ENCODE measurements at regions not wholly inside any gene's neighbourhood (a gene's known extent, or its start where the extent isn't known, plus 50 kb on each side); places are given as distances from the start of the nearest gene placed in this dataset.
"Not testable (repeated sequence)": the region's sequence is repeated elsewhere in the genome, so short reads cannot be mapped to it uniquely, and the experiment has no call there.

DNA sequence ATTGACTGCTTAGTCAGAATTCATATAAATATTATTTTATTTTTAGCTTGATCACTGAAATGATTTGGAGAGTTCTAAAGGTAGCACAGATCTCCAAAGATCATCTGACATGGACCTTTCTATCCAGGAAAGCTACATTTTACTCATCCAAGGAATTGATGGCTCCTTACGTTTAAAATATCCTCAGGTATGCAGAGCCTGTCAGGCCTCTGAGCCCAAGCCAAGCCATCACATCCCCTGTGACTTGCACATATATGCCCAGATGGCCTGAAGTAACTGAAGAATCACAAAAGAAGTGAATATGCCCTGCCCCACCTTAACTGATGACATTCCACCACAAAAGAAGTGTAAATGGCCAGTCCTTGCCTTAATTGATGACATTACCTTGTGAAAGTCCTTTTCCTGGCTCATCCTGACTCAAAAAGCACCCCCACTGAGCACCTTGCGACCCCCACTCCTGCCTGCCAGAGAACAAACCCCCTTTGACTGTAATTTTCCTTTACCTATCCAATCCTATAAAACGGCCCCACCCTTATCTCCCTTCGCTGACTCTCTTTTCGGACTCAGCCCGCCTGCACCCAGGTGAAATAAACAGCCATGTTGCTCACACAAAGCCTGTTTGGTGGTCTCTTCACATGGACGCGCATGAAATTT, 411.6 kb upstream of the RORB start:
- DNase-seq (ENCODE audit: low read depth) = not testable (repeated sequence)

GRCh38 chr9:74090921-74091320, 406.2 kb upstream of the RORB start:
- not testable (repeated sequence) for DNase-seq (ENCODE audit: low read depth)

DNA sequence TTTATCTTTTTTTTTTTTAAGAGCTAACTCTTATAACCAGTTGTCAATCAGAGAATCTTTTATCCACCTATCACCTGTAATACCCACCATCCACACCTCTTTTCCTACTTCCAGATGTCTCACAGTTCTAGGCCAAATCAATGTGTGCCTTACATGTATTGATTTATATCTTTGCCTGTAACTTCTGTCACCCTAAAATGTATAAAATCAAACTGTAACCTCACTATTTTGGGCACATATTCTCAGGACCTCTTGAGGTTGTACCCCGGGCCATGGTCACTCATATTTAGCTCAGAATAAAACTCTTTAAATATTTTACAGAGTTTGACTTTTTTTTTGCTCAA, 404.7 kb upstream of the RORB start:
- DNase-seq (ENCODE audit: low read depth) = no peak

GRCh38 chr9:74094037-74094436, 403.1 kb upstream of the RORB start:
- not testable (repeated sequence) for DNase-seq (ENCODE audit: low read depth)

DNA sequence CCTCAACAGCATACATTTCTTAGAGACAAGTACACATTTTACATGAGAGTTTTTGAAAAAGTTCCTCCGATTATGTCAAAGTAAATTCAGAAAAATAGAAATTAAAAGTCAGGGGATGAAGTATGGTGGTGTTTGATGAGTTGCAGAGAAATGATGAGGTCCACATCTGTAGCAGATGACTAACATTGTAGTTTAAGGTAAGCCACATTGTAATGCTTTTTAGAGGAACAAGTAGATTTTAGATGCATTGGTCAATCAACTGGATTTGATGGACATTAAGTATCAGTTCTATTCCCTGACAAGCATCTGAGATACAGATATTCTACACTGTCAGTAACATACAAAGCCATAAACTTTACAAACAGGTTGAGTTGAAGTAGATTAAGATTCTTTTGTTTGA, 402.4 kb upstream of the RORB start:
- DNase-seq (ENCODE audit: low read depth) = no peak

DNA sequence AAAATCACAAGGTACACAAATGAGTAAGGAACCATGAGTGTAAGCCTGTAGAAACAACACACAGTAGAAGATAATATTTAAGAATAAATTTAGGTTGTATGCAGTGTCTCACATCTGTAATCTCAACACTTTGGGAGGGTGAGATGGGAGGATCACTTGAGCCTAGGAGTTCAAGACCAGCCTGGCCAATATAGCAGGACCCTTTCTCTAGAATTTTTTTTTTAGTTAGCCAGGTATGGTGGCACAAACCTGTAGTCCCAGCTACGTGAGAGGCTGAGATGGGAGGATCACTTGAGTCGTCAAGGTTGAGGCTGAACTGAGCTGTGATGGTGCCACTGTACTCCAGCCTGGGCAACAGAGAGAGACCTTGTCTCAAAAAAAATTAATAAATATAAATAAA, 401.2 kb upstream of the RORB start:
- DNase-seq (ENCODE audit: low read depth) = no peak

GRCh38 chr9:74096420-74096819, 400.7 kb upstream of the RORB start:
- no peak for DNase-seq (ENCODE audit: low read depth)

GRCh38 chr9:74100042-74100441, 397.1 kb upstream of the RORB start:
- DNase-seq (ENCODE audit: low read depth) = no peak

GRCh38 chr9:74102148-74102547, 395.0 kb upstream of the RORB start:
- DNase-seq (ENCODE audit: low read depth) = not testable (repeated sequence)

- no peak for DNase-seq (ENCODE audit: low read depth)
These were observed 394.4 kb upstream of the RORB start for GRCh38 chr9:74102702-74103101.

DNA sequence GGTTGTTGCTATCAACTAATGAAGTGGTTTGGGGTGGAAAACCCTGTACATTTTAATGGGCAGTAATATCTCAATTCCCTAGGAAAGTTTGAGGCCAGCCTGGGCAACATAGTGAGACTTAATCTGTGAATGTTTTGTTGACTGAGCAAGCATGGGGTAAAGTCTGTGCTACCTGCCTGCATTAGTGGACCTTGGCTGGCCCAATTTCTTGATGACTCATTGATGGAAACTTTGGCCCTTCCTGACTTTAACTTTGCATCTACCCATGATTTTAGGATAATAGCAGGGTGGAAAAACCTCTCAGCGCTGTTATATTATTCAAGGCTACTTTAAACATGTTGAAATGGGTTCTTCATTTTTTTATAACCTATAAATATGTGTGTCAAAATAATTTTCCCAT, 389.4 kb upstream of the RORB start:
- no peak for DNase-seq (ENCODE audit: low read depth)

DNA sequence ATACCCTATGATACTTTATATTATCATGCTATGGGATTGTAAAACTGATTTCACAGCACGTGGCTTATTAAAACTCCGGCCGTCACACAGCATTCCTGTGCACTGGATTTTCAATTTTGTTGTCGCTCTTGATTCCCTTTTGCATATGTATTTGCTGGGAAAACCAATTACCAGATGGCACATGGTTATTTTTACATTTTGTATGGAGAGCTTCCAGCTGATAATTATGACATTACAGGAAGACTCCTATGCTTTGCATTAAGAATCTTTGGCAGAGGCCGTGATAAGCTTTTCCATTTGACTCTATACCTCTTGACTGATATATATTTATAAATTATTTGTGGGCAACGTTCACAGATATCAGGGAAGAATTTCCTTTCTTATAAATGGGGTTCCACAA, 381.2 kb upstream of the RORB start:
- DNase-seq (ENCODE audit: low read depth) = no peak

GRCh38 chr9:74117151-74117550, 380.0 kb upstream of the RORB start:
- DNase-seq (ENCODE audit: low read depth) = no peak

- no peak for DNase-seq (ENCODE audit: low read depth)
These were observed 379.4 kb upstream of the RORB start for GRCh38 chr9:74117731-74118130.

GRCh38 chr9:74120061-74120460, 377.1 kb upstream of the RORB start:
- DNase-seq (ENCODE audit: low read depth) = no peak

- no peak for DNase-seq (ENCODE audit: low read depth)
These were observed 376.7 kb upstream of the RORB start for GRCh38 chr9:74120470-74120869.

DNA sequence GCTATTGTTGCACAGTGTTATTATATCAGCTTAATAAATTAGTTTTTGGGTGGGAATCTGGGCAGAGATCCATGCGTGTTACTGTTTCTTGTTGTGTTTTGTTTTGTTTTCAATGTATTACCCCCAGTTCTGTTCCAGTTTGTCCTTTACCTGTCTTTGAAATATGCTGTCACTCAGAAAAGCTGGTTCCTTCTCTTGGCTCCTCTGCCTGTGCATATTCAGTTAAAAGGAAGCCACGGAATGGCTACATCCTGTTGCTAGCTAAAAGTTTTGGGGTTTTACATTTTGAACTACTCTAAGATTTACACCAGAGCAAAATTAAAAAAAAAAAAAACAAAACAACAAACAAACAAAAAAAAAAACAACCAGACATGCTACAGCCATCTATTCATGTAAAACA, 374.9 kb upstream of the RORB start:
- no peak for DNase-seq (ENCODE audit: low read depth)

- no peak for DNase-seq (ENCODE audit: low read depth)
These were observed 374.5 kb upstream of the RORB start for GRCh38 chr9:74122661-74123060.

- no peak for DNase-seq (ENCODE audit: low read depth)
These were observed 371.2 kb upstream of the RORB start for GRCh38 chr9:74125941-74126340.

DNA sequence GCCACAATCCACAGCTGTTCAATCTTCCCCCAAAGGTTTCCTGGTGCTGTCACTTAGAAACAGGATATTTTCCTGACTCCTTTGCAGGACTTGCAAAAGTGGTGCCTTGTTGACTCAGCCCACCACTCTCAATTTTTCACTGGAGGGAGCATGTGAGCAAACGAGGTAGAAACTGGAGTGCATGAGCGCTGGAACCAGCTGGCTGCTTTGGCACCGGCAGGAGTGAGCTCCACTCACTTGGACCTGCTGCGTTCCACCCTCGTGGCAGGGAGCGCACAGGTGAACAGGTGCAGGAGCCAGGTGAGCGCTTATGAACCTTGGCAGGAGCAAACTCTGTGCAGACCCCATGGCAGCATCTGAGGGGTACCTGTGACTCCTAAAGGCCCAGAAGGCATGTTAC, 364.1 kb upstream of the RORB start:
- no peak for DNase-seq (ENCODE audit: low read depth)

DNA sequence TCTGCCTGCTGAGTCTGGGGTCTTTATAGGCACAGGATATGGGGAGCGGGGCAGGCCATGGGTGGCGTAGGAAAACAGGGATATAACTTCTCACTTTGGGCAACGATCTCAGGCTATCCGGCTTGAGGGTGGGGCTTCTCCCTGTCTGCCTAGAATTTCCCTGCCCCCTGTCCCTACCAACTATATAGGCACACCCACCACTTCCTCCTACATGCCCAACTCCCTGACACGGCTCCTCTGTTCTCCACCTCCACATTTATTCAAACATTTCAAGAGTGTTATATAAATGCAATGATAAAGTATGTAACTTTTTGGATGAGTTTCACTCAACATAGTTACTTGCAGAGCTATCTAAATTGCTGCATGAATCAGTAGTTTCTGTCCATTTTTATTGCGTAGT, 363.2 kb upstream of the RORB start:
- no peak for DNase-seq (ENCODE audit: low read depth)

DNA sequence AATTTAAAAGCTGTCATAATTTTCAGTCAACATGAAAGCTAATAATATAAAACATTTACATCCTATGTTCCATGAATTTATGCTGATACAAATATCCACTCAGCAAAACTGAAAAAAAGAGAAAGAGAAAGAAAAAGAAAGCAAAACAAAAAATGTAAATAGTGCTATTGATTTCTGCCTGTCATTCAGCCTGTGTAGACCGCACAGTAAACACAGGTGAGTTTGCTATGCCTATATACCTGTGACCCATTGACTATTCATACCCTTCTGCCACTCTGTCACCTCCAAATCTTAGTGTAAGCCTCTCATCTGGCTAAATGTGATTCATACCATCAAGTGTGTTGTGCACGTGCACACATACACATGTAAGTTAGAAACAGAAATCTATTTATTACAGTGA, 359.0 kb upstream of the RORB start:
- no peak for DNase-seq (ENCODE audit: low read depth)

DNA sequence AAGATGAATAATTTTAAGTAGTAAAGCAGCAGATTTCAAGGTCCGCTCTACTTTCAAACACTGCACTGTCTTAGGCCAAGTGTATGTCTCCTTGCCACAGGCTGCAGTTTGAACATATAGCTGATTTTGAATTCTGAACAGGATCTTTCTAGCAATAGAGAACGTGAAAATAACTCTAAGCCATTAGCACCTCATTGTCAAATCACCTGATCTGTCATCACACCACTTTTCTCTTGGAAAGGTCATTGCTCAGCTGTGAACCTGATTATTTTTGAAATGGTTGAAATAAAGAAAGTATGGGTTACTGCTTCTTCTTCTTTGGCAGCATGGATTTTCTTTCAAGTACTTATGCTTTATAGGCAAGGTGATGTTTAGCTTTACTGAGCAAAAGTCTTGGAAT, 357.0 kb upstream of the RORB start:
- DNase-seq (ENCODE audit: low read depth) = no peak

- DNase-seq (ENCODE audit: low read depth) = no peak
These were observed 349.2 kb upstream of the RORB start for GRCh38 chr9:74147906-74148305.

- DNase-seq (ENCODE audit: low read depth) = no peak
These were observed 324.3 kb upstream of the RORB start for GRCh38 chr9:74172874-74173273.
